ENCODE measurements at regions not wholly inside any gene's neighbourhood (a gene's known extent, or its start where the extent isn't known, plus 50 kb on each side); places are given as distances from the start of the nearest gene placed in this dataset.

- TF ChIP-seq, protein P1, sequence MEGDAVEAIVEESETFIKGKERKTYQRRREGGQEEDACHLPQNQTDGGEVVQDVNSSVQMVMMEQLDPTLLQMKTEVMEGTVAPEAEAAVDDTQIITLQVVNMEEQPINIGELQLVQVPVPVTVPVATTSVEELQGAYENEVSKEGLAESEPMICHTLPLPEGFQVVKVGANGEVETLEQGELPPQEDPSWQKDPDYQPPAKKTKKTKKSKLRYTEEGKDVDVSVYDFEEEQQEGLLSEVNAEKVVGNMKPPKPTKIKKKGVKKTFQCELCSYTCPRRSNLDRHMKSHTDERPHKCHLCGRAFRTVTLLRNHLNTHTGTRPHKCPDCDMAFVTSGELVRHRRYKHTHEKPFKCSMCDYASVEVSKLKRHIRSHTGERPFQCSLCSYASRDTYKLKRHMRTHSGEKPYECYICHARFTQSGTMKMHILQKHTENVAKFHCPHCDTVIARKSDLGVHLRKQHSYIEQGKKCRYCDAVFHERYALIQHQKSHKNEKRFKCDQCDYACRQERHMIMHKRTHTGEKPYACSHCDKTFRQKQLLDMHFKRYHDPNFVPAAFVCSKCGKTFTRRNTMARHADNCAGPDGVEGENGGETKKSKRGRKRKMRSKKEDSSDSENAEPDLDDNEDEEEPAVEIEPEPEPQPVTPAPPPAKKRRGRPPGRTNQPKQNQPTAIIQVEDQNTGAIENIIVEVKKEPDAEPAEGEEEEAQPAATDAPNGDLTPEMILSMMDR (IDR thresholded peaks at IDR 0.05), result no peak
- no peak for TF ChIP-seq POLR2A (IDR thresholded peaks at IDR 0.05)
Observed at GRCh38 chr4:151540728-151541388, 131.9 kb downstream of the FHIP1A start.

Data from body of pancreas (tissue), 4 donors.